Calu3 (cell line): ENCODE measurements at regions not wholly inside any gene's neighbourhood (a gene's known extent, or its start where the extent isn't known, plus 50 kb on each side); places are given as distances from the start of the nearest gene placed in this dataset.

Experiments
- BruUV-seq: library from RNA; stranded (reverse); fragments of 400-500 nt; replicated peaks from 2 replicates; lab custom pipeline; 2021; lab: Mats Ljungman, UMichigan
- CTCF ChIA-PET: fragments of 300-600 bp; sonication (Branson Sonifier 250); formaldehyde crosslinking; loops from one replicate; lab custom pipeline; 2022; ENCODE audit warnings: antibody characterized with exemption; lab: Charles Lee
- DNase-seq: peaks from one replicate; pipeline ENCODE4 v3.0.0; 2022
- H3K27ac Mint-ChIP-seq: one replicate; pipeline ENCODE4 v1.8.0; 2022; ENCODE audit warnings: mixed read lengths; ENCODE audit not compliant: unreplicated experiment
- H3K27me3 Mint-ChIP-seq: one replicate; pipeline ENCODE4 v1.8.0; 2022; ENCODE audit warnings: mixed read lengths; ENCODE audit not compliant: unreplicated experiment
- H3K36me3 Mint-ChIP-seq: one replicate; pipeline ENCODE4 v1.8.0; 2022; ENCODE audit warnings: mild to moderate bottlenecking, moderate library complexity, mixed read lengths; ENCODE audit not compliant: insufficient read depth, unreplicated experiment
- H3K4me1 Mint-ChIP-seq: one replicate; pipeline ENCODE4 v1.8.0; 2022; ENCODE audit warnings: mild to moderate bottlenecking, low read depth, mixed read lengths; ENCODE audit not compliant: unreplicated experiment
- H3K4me3 Mint-ChIP-seq: one replicate; pipeline ENCODE4 v1.8.0; 2022; ENCODE audit warnings: mild to moderate bottlenecking, low read depth, moderate library complexity, mixed read lengths; ENCODE audit not compliant: unreplicated experiment
- H3K9me3 Mint-ChIP-seq: one replicate; pipeline ENCODE4 v1.8.0; 2022; ENCODE audit warnings: low read depth, mixed read lengths; ENCODE audit not compliant: unreplicated experiment
- intact Hi-C: fragments of 100-400 bp; cut with micrococcal nuclease; formaldehyde crosslinking; loops from one replicate; pipeline ENCODE4 v1.10.0; 2022; ENCODE audit not compliant: unreplicated experiment
- TF ChIP-seq, protein P1 (sequence below): fragments of 200-600 bp; IDR thresholded peaks from one replicate; pipeline ENCODE4 v1.8.0; 2022; ENCODE audit warnings: antibody characterized with exemption; ENCODE audit not compliant: unreplicated experiment

DNA sequence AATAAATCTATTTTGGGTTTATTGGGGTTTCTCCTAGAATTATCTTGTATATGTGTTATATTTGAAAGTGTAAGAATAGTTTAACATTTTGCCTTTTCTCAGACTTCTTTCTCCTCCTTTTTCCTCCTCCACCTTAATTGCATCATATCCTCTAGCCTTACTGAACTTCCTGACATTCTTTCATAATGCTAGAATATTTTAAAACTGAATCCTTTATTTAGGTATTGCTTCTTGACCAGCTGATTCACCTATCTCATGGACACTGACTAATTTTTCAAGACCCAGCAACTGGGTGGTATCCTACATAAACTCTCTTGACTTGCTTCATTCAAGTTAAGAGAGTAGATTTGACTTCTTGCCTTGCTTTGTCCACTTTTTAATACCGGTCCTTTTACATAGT is 1508.9 kb downstream of the STIM2 start:
- no peaks in the 10 kb centered on the region for H3K27me3 Mint-ChIP-seq
- TF ChIP-seq, protein P1, sequence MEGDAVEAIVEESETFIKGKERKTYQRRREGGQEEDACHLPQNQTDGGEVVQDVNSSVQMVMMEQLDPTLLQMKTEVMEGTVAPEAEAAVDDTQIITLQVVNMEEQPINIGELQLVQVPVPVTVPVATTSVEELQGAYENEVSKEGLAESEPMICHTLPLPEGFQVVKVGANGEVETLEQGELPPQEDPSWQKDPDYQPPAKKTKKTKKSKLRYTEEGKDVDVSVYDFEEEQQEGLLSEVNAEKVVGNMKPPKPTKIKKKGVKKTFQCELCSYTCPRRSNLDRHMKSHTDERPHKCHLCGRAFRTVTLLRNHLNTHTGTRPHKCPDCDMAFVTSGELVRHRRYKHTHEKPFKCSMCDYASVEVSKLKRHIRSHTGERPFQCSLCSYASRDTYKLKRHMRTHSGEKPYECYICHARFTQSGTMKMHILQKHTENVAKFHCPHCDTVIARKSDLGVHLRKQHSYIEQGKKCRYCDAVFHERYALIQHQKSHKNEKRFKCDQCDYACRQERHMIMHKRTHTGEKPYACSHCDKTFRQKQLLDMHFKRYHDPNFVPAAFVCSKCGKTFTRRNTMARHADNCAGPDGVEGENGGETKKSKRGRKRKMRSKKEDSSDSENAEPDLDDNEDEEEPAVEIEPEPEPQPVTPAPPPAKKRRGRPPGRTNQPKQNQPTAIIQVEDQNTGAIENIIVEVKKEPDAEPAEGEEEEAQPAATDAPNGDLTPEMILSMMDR = no peak
- H3K4me1 Mint-ChIP-seq = no peaks in the 10 kb centered on the region
- H3K4me3 Mint-ChIP-seq = no peak overlapping the region
- intact Hi-C loops = no loop called here
- no TSS peak for BruUV-seq
- DNase-seq = no peak
- H3K27ac Mint-ChIP-seq = no peak overlapping the region
- CTCF ChIA-PET = no interaction called here
- H3K9me3 Mint-ChIP-seq = peaks cover 9% of the 10 kb centered on the region
- H3K36me3 Mint-ChIP-seq = no peaks in the 10 kb centered on the region

DNA sequence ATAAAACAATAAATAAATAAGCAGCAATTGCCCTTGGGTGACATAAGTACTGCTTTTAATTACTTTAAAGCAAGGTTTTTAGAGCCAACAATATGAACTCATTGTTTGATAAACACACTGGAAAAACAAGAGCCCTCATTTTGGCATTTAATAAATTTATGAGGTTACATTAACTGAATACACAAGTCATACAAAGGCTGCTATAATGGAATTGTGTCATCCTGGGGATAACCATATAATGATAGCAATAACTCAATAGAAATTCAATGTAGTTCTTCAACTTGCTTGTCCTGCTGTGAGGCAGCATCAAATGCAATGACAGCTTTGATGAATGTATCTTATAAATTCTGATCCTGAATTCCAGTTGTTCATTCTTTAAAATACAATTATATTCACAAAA is 1512.5 kb downstream of the STIM2 start:
- Mint-ChIP-seq H3K4me3 (no peak overlapping the region), H3K27ac (no peak overlapping the region), H3K36me3 (no peaks in the 10 kb centered on the region), H3K9me3 (peaks cover 9% of the 10 kb centered on the region), H3K4me1 (no peaks in the 10 kb centered on the region), H3K27me3 (no peaks in the 10 kb centered on the region)
- intact Hi-C loops = no loop called here
- CTCF ChIA-PET = no interaction called here
- TF ChIP-seq, protein P1 = no peak
- no peak for DNase-seq
- BruUV-seq = no TSS peak

DNA sequence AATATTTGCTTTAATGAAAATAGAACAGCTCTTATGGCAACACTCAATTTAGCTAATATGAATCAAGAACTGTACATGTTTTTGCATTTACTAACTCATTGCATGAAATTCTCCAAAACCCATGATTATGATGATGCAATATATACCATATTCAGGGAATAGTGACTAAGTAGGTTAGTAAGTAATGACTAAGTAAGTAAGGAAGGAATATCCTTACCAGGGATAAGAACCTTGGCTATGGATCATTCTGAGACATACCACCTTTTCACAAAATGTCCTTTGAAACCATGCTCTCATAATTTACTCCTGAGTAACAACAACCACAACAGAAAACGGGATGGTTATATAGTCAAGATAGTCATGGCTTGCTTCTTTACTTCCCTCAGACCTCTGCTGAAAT is 1513.0 kb downstream of the STIM2 start:
- intact Hi-C loops = no loop called here
- Mint-ChIP-seq H3K36me3 (no peaks in the 10 kb centered on the region), H3K4me3 (no peak overlapping the region), H3K4me1 (no peaks in the 10 kb centered on the region), H3K27ac (no peak overlapping the region), H3K9me3 (peaks cover 9% of the 10 kb centered on the region), H3K27me3 (no peaks in the 10 kb centered on the region)
- CTCF ChIA-PET = no interaction called here
- TF ChIP-seq, protein P1 = no peak
- DNase-seq = no peak
- no TSS peak for BruUV-seq

DNA sequence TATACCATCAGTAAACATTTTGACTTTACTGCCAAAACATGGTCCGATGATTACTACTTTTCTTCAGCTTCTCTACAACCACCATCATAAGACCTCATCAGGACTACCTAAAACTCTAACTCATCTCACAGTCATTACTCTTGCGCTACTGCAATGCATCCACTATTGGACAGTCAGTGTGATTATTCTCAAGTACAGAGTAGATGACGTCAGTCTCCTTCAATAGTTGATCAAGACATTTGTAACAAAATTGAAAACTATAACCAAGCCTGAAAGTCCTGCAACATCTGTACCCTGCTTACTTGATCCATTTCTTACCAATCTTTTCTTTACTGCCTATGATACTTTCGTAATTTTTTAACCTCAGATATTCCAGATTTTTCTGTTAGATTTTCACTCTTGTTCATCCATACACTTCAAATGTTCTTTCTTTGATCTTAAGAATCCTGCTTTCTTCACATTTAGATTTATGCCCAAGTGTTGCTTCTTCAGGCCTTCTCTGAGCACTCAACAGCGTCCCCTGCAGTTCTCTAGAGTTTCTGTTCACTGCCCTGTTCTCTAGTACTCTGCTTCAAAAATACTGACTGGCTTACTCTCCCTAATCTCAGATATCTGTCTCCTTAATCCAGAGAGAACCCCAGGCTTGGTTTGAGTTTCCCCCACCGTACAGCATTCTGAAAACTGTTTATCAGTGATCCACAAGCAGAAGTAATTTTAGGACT is 1517.6 kb downstream of the STIM2 start:
- no TSS peak for BruUV-seq
- TF ChIP-seq, protein P1 = no peak
- CTCF ChIA-PET = no interaction called here
- Mint-ChIP-seq H3K27me3 (no peaks in the 10 kb centered on the region), H3K36me3 (no peaks in the 10 kb centered on the region), H3K9me3 (peaks cover 13% of the 10 kb centered on the region), H3K4me1 (no peaks in the 10 kb centered on the region), H3K27ac (no peak overlapping the region), H3K4me3 (no peak overlapping the region)
- intact Hi-C loops = no loop called here
- DNase-seq = no peak
